ENCODE measurements at regions not wholly inside any gene's neighbourhood (a gene's known extent, or its start where the extent isn't known, plus 50 kb on each side); places are given as distances from the start of the nearest gene placed in this dataset.
A peak's percentile ranks its signal among the peaks of the same experiment; 100 is the strongest.
"Not testable (repeated sequence)": the region's sequence is repeated elsewhere in the genome, so short reads cannot be mapped to it uniquely, and the experiment has no call there.

GRCh38 chr1:195202241-195202640 lies 1406.0 kb downstream of the KCNT2 start:
- DNase-seq (ENCODE audit: low read depth) = no peak

- no peak for DNase-seq (ENCODE audit: low read depth)
Observed at GRCh38 chr1:195200772-195201171, 1407.5 kb downstream of the KCNT2 start.

DNA sequence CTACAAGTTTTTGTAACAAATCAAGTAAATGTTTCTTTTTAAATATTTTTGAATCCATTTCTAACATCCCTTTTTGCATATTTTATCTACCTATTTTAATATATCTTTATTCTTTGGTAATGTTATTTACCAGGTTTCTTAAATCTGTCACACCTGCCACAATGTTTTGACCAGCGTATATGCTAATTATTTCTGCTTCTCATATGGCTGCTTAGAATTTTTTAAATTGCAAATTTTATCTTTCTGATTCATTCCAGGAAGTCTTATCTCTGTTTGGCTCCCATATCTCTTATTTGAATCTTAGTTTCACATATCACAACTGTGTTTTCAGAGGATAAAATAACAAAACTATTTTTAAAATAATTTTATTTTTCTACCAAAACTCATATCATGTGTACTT lies 1411.1 kb downstream of the KCNT2 start:
- no peak for DNase-seq (ENCODE audit: low read depth)

DNA sequence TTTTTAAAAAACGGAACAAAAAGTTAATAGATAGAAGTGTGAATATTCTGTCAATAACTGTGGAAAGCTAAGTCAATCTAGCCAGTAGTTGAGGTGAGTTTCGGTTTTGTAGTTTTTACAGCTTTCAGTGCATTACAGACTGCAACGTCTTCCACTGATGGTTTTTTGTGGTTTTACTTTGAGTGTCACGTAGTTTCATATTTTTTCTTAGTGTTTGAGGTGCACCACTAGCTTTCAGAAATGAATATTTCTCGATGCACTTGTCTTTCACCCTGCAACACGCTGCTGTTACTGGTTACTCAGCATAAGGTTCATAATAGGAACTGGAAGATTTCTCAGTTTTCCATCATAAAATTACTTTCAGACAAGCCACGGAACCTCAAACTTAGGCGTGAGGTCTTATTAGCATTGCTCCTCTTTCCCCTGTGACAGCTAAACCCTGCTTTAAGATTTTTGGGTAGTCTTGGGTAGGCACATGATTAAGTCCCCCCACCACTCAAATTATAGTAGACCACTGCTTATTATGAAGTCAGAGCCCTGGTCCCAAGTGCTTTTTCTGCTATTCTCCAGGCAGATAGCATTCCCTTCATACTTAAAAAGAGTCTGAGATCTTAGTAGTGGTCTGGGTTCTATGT lies 1412.7 kb downstream of the KCNT2 start:
- DNase-seq (ENCODE audit: low read depth) = no peak

- no peak for DNase-seq (ENCODE audit: low read depth)
Observed at GRCh38 chr1:195193134-195193533, 1415.1 kb downstream of the KCNT2 start.

GRCh38 chr1:195188821-195189220 lies 1419.4 kb downstream of the KCNT2 start:
- DNase-seq (ENCODE audit: low read depth) = peak; percentile 4

GRCh38 chr1:195186544-195186943 lies 1421.7 kb downstream of the KCNT2 start:
- no peak for DNase-seq (ENCODE audit: low read depth)

GRCh38 chr1:195185736-195186135 lies 1422.5 kb downstream of the KCNT2 start:
- DNase-seq (ENCODE audit: low read depth) = no peak

DNA sequence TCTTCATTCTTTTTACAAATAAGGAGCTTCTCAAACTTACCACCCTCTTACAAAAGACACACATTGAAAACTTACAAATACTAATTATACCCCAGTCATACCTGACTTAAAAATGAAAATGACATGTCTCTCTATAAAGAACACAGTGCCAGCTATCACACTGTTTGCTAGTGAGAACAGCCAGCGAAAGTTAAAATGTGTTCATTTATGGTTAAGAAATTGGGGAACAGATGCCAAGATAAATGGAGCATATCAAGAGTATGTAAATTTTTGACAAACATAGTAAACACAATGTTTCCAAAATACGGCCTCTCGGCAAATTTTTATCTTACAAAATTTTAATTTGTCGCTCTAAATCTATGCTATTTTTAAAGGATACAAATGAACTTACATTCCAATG lies 1422.9 kb downstream of the KCNT2 start:
- DNase-seq (ENCODE audit: low read depth) = no peak

- no peak for DNase-seq (ENCODE audit: low read depth)
Observed at GRCh38 chr1:195173753-195174152, 1434.5 kb downstream of the KCNT2 start.

DNA sequence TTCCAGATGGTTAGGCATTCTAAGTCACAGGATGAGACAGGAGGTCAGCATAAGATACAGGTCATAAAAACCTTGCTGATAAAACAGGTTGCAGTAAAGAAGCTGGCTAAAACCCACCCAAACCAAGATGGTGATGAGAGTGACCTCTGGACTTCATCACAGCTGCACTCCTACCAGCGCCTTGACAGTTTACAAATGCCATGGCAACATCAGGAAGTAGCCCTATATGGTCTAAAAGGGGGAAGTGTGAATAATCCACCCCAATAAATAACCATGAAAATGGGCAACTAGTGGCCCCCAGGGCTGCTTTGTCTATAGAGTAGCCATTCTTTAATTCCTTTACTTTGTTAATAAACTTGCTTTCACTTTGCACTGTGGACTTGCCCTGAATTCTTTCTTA lies 1448.4 kb downstream of the KCNT2 start:
- DNase-seq (ENCODE audit: low read depth) = not testable (repeated sequence)

- no peak for DNase-seq (ENCODE audit: low read depth)
Observed at GRCh38 chr1:195158091-195158490, 1450.1 kb downstream of the KCNT2 start.

DNA sequence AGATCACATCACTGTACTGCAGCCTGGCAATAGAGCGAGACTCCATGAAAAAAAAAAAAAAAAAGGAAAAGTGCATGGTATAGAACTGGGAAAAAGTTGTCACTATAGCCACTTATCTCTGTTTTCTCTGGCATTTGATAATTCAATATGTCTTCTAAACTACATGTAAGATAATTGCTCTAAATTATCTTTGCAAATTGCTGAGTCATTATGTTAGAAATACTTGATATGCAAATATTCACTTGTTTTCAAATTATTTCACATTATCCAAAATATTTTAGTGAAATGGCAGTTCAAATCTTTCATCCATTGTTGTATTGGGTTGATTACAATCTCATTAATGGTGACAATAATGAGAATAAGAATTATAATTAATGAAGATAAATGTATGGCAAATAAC lies 1455.1 kb downstream of the KCNT2 start:
- DNase-seq (ENCODE audit: low read depth) = no peak

- no peak for DNase-seq (ENCODE audit: low read depth)
Observed at GRCh38 chr1:195150768-195151167, 1457.5 kb downstream of the KCNT2 start.

DNA sequence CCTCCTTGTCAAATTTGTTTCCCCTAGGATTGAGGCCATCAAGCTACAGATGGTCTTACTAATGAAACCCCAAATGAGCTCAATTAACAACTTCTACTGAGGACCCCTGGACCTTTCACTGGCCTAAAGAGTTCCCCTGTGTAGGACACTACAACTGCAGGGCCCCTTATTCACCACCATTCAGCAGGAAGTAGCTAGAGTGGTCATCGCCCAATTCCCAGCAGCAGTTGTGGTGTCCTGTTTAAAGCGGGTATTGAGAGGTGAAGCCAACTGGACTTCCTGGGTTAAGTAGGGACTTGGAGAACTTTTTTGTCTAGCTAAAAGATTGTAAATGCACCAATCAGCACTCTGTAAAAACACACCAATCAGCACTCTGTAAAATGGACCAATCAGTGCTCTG lies 1466.9 kb downstream of the KCNT2 start:
- no peak for DNase-seq (ENCODE audit: low read depth)

- DNase-seq (ENCODE audit: low read depth) = no peak
Observed at GRCh38 chr1:195130598-195130997, 1477.6 kb downstream of the KCNT2 start.

GRCh38 chr1:195122497-195122896 lies 1485.7 kb downstream of the KCNT2 start:
- no peak for DNase-seq (ENCODE audit: low read depth)

DNA sequence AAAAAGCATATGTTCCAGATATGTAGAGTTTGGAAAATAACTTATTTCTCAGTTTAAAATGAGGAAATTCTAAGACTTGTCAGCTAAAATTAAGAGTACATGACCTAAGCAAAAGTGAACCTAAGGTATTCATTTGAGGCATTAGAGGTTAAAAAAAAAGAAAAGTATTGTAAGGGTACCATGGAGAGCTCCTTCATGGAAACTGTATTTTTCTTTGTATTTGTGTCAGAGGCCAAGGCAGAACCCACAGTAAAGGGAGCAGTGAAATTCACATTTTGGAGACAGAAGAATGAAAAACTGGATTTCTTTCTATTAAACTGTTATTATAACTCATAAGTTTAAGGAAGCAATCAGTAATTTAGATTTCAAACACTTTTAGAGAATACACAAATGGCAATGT lies 1494.8 kb downstream of the KCNT2 start:
- DNase-seq (ENCODE audit: low read depth) = no peak

GRCh38 chr1:195105773-195106172 lies 1502.5 kb downstream of the KCNT2 start:
- DNase-seq (ENCODE audit: low read depth) = no peak

DNA sequence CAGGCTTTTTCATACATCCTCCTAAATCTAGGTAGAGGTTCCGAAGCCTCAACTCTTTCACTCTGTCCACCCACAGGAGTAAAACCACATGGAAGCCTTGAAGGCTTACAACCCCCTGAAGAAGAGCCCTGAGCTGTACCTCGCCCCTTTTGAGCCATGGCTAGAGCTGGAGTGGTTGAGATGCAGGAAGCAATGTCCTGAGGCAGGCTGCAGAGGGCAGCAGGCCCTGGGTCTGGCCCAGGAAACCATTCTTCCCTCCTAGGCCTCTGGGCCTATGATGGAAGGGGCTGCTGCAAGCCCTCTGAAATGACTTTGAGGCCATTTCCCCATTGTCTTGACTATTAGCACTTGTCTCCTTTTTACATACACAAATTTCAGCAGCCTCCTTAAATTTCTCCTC lies 1503.0 kb downstream of the KCNT2 start:
- no peak for DNase-seq (ENCODE audit: low read depth)

DNA sequence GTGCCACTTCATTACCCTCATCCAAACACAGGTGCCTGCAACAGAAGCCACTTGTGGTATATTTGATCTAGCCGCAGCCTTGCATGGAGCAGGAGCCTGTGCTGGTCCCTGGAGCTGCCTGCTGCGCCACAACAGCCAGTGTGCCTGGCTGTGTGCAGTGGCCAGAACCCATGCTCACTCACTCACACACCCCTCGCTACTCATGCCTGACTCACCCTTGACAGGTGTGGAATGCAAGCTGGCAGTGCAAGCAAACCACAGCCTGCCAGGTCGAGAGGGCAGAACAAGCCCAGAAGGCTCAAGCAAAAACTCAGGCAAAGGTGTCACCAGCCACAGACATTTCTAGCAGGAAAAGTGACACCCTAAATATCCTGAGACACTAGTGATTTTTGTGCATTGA lies 1510.9 kb downstream of the KCNT2 start:
- no peak for DNase-seq (ENCODE audit: low read depth)

GRCh38 chr1:195096051-195096521 lies 1512.2 kb downstream of the KCNT2 start:
- DNase-seq (ENCODE audit: low read depth) = no peak

DNA sequence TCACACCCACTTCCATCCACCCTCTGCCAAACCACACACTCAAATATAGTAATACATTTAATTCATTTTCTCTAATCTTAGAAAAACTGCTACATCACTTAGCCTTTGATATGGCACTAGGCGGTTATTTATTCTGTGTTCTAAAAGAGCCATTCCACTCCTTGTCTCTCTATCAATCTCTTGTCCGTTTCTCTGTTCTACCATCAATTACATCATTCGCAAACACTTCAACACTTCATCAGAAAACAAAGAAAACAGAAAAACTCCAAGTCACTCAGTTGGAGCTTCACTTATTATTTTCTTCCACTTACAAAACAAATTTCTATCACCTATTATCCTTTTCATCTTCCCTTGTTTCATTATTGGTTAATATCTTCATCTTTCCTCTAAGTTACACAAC lies 1523.0 kb downstream of the KCNT2 start:
- DNase-seq (ENCODE audit: low read depth) = no peak

DNA sequence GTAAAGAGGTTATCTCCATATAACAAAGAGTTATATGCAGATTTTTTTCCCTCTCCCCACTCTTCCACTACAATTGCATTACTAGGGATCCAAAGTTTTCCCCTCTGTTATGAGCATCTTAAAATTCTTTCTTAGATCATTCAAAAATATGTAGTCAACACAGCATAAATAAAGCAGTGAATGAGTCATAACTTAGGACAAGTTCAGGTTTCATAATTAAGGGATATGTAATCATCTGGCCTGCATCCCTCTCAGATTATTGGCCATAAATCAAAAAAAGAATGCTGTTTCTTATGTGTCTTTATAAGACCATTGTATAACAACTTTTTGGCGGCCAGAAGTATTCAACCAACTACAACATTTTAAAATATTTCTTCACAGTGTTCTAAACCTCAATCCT lies 1526.1 kb downstream of the KCNT2 start:
- no peak for DNase-seq (ENCODE audit: low read depth)

DNA sequence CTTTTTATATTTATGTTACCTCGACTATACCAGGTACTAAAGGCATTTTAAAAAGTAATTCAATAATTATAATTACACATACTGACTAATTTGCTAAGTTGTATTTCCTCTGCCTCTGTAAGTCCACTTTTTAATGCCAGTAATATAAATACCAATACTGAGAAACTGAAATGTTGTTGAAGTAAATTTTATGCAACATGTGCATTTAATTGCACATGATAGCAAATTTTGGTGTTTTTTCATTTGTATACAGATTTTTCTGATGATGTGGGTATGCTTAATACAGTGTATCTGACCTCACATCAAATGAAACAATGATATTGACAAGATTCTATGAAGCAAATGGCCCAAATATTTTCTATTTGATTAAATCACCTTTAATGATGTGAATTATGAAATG lies 1531.6 kb downstream of the KCNT2 start:
- DNase-seq (ENCODE audit: low read depth) = no peak

All from HS-27A (cell line).